DMS79 treated with DMSO at 0.1 percent for 48 hours (cell line): ENCODE measurements at regions not wholly inside any gene's neighbourhood (a gene's known extent, or its start where the extent isn't known, plus 50 kb on each side); places are given as distances from the start of the nearest gene placed in this dataset.
A peak's percentile ranks its signal among the peaks of the same experiment; 100 is the strongest.

Experiments
- DNase-seq: peaks from one replicate; lab custom pipeline; 2025; lab: John Stamatoyannopoulos, UW

DNA sequence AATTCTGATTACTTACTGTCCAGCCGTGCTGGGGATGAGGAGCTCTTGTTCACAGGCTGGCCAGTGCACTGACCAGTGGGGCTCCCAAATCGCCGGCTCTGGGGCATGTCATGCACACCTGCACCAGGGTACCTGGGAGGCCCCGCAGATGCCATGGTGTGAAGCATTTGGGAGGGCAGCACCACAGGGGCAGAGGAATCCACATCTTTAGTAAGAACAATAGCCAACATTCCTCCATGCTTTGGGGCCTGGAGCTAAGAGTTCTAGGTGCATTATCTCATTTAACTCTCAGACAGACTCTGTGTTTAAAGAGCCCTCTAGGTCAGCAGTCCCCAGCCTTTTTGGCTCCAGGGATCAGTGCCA lies 104.2 kb downstream of the ACKR3 start:
- no peak for DNase-seq

DNA sequence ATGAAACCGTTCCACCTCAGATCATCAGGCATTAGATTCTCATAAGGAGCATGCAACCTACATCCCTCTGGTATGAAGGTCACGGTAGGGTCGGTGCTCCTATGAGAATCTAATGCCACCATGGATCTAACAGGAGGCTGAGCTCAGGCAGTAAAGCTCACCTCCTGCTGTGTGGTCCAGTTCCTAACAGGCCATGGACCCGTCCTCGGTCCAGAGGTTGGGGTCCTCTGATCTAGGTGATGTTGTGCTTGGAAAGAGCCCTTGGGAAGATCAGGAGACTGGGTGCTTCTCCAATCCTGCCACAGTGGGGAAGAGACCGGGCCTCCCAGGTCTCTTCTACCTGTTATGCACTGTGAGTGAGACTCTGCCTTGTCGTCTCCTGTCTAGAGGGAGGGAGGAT lies 104.6 kb downstream of the ACKR3 start:
- DNase-seq, result no peak

GRCh38 chr2:236674646-236675045 lies 105.0 kb downstream of the ACKR3 start:
- DNase-seq, result no peak

DNA sequence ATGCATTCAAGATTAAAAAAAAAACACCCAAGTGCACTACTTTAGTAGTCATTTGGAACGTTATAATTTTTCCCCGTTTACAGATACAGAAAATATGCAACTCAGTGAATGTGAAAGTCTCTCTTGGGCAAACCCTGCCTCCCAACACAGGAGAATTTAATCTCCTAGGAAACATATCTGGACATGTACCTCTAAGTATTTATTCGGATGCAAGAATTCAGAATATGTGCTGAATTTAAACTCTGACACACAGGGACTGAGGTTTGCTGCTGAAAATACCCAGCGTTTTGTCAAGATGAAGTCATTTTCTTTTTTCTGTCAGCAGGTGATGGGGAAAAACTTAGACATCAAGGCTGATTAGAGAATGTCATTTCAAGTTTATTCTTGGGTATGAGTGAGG lies 105.4 kb downstream of the ACKR3 start:
- DNase-seq, result no peak

GRCh38 chr2:236675526-236675925 lies 105.9 kb downstream of the ACKR3 start:
- DNase-seq, result no peak

DNA sequence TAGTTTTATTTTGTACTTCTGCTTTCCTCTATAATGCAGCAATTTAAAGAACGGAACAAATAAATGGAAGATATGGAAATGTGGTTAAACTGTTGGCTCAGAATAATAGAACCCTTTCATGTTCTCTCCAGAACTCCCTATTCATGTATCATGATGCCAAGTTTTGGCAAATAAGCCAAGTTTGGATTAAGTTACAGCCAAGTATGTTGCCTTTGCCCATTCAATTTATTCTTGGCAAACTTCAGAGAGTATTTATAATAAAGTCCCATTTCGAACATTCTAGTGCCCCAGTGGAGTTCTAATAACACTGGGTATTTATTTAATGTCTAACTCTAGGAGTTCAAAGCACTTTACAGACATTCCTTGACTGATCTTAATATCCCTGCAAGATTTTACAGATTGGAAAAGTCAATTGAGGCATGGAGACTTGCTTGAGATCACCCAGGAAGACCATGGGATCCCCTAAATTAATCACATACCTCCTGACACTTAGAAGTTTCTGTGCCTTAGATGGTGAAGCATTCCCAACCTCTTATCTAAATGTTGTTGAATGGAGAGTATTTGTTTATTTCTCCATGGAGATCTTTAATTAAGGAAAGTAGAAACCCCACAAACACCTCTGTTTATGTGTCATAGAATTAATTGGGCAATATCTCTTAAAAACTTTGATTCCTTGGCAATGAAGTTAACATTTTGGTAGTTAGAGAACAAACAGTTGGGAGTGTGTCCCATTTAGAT lies 106.7 kb downstream of the ACKR3 start:
- DNase-seq, result peak; percentile 29

- no peak for DNase-seq
Measured at GRCh38 chr2:236677368-236677767, 107.7 kb downstream of the ACKR3 start.

DNA sequence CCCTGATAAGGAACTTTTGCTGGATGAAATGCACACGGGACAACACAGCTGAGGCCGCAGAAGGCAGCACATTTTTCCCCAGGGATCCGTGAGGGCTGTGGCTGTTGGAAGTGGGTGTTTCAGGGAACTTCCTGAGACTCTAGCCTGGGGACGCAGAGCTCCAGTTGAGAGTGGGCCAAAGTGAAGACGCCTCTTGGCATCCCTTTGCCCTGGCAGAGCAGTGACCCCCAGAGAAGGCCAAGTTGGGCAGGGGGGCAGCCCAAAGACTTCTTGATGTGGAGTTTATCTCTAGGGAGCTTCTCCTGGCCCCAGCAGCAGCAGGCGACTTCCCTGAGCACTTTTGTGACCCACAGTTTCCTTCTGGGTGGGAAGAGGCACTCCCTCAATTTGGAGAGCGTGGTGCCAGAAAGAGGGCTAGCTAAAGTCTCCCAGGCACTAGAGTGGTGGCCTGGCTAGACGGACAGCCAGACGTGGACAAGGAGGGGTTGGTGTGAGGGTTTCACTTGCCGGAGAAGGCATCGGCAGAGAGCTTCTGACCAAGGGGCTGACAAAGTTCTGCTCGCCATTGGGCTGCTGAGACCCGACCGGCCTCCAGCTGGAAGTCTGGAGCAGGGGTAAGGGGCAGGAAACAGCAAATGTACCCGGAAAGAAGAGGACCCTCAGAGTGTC lies 108.8 kb downstream of the ACKR3 start:
- no peak for DNase-seq

DNA sequence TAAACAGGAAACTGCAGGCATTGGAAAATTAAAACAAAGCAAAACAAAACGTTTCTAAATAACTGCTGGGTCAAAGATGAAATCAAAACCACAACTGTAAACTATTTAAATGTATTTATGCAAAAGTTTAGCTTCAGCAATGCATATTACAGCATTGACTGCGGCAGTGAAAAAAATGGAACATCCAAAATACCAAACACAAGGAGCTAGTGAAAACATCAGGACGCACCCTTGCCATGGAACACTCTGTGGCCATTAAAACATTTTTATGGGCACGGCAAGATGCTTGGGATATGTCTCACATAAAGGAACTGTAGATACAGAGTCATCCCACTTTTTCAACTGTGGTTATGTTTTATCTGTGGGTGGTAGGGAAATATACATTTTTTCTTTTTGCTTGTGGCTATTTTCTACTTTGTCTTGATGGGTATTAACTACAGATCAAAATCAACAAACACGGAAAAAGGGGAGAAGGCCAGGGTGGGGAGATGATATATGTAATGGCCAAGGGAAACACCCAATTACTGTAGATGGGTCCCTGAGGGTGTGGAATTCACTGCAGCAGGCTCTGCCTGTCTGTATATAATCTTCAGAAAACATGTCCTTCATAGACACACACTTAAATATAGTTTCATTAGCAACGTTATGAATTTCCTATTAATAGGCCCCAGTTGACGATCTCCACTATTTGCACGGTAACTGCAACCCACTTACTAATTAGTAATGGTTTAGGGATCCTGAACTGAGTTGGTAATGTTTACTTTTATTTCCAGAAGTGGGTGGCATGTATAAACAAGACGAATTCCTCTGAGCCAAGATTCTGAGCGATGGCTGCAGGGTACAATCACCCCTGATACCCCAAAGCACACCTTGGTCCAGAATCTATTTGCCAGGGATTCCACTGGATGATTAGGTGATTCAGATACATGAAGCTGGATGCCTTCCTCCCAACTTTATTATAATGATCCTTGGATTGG lies 110.5 kb downstream of the ACKR3 start:
- peak; percentile 58 for DNase-seq

DNA sequence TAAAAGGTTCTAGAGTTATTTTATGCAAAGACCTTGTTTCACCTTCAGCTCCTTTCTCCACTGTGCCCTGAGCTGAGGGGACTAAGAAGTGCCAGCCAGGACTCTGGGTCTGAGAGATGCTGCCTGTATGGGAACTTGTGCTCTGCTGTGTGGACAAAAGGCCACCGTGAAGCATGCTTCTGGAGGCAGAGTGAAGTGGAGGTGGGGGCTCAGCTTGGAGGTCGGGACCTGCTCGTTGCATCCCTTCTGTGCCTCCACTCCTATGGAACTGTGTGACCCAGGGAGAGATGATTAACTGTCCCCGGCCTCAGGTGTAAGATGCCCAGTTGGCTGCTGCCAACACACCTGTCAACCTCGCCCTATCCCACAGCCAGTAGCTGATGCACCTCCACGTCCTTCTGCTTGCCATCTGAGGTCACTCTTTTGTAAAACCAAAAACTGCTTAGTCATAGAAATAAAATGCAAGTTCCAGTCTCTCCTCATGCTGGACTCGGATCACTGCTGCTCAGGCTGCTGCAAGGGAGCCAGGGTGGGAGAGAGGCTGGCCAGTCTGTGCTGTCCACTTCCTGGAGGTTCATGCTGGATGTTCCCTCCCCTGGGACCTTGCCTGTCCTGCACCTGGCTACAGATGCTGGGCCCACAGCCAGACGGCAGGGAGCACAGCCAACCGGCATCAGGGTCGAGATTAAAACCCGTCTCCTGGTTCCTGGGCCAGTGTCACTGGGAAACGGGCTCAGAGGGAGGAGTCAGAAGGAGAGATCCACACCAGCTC lies 113.2 kb downstream of the ACKR3 start:
- DNase-seq, result no peak

- no peak for DNase-seq
Measured at GRCh38 chr2:236684504-236685256, 115.1 kb downstream of the ACKR3 start.

DNA sequence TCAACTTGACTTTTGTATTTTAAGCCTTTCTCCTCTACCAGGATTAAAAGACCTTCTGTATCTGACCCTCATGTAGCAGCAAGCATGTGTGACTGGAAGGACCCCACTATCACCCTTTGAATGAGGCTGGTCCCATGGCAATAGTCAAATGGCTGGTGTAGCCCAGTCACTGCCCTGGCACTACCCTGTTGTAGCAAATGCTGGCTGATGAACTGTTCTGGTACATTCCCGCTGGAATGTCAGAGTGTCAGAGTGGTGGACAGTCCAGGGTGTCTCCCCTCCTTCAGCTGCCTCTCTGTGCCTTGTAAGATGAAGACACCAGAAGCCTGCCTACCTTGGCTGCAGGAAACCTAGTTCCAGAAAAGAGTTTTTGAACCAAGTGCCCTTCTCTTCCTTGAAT lies 115.7 kb downstream of the ACKR3 start:
- no peak for DNase-seq

DNA sequence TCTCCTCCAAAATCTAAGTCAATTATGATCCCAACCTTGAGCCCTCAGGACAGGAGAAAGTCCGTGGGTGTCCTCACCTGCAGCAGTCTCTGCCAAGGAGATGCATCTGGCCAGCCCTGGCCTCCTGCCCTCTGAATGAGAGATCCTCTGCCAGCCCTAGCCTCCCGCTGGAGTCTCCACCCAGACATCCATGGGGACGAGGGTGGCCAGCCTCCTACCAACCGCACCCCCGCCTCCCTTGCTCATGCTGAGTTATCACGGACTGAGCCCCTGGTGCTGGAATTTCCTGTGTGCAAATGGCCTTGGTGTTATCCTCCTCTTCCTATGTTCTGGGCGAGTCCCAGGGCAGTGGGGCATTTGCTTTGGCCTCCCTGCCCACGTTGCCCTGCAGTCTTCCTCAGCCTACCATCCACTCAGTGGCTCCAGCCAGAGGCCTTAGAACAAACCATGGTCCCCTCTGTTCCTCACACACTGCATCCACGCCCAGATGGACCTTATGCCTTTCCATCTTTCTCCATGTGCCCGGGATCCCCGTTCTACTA lies 116.4 kb downstream of the ACKR3 start:
- DNase-seq, result no peak

DNA sequence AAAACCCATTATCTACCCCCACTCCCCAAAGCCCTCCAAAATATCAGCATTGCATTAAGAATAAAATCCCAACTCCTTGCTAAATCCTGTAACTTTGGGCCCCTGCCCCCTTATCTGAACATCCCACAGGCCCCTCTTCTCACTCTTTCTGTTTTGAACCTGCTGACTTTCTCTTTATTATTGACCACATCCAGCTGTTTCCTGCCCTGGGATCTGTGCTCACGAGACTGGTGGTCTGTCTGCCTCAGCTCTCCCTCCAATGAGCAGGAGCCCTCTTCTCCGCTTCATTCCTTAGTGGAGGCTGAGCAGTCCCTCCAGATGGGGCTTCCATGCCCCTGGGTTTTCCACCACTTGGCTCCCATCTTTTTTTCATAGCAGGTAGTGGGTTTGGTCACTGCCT lies 116.9 kb downstream of the ACKR3 start:
- DNase-seq, result no peak

DNA sequence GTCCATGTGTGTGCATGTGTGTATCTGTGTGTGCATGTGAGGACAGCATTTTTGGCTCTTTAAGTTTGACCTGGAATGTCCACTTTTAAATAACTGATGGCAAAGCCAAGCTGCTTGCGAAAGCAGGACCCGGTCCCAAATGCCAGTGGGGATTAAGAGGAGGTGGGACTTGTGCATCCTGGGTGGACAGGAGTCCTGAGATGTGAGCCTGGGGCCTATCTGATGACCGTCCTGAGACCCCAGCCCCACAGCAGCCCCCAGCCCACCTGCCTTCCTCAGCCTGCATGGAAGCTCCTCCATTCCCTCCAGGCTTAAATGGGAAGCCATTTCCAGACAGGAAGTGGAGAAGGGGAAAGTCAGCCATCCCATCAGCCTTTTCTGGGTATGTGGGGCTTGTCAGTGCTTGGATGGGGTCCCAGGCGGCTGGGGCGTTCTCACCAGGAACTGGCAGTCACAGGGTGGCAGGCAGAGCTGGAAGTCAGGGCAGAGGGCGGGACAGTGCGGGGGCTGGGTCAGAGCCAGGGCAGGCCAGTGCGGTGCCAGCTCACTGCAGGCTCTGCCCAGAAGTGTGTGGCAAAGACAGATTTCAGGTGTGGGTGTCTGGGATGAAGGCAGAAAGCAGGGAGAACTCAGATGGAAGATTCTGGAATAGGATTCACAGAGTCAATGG lies 117.8 kb downstream of the ACKR3 start:
- no peak for DNase-seq

DNA sequence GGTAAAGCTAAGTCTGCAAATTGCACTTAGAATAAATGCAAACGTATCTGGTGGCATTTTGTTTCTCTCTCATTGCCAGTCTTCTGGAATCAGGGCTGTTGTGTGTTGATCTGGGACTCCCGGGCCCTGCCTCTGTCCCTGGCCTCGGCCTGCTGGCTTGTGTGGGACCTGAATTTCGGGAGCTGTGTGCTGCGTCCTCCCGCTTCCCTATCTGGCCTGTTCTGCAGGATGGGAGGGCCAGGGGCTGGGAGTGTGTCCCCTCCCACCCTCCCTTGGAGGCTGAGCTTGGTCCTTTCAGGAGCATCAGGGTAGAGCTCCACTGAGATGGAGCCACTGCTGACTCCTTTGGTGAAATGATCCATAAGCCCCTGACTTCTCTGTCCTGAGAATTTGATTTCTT lies 118.5 kb downstream of the ACKR3 start:
- DNase-seq, result no peak

GRCh38 chr2:236688563-236689392 lies 119.2 kb downstream of the ACKR3 start:
- peak; percentile 65 for DNase-seq

GRCh38 chr2:236689393-236689700 lies 119.7 kb downstream of the ACKR3 start:
- no peak for DNase-seq

DNA sequence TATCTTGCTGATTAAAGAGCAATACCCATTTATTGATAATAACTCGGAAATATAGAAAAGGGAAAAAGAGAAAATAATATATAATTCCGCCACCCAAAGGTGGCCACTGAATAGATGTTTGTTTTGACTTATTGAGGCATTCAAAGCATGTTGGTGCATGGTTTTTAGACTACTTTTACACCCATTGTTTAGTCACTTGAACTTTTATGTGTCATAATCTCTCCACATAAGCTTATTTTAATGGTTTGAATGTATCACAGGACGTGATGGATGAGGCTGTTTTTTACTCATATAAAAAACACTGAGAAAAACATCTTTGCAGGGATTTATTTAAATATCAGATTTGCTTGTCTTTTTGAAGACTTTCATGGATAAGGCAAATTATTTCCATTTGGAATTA lies 120.4 kb downstream of the ACKR3 start:
- DNase-seq, result no peak

GRCh38 chr2:236690726-236691125 lies 121.1 kb downstream of the ACKR3 start:
- no peak for DNase-seq
